C4-2B (cell line): ENCODE measurements at regions not wholly inside any gene's neighbourhood (a gene's known extent, or its start where the extent isn't known, plus 50 kb on each side); places are given as distances from the start of the nearest gene placed in this dataset.

ENCODE experiments used
- CTCF ChIP-seq: fragments of 450-650 bp; conservative IDR thresholded peaks from 2 replicates; pipeline ENCODE4 v1.5.1; 2017; ENCODE audit warnings: mild to moderate bottlenecking
- ZFX ChIP-seq: fragments of 450-650 bp; IDR thresholded peaks from 2 replicates; pipeline ENCODE4 v1.6.1; 2017

- TF ChIP-seq CTCF: no peak
- no peak for TF ChIP-seq ZFX
Measured at GRCh38 chr3:167950212-167950611, 145.5 kb downstream of the GOLIM4 start.
